NCI-H748 treated with DMSO at 0.1 percent for 48 hours (cell line): ENCODE measurements at regions not wholly inside any gene's neighbourhood (a gene's known extent, or its start where the extent isn't known, plus 50 kb on each side); places are given as distances from the start of the nearest gene placed in this dataset.
"Not testable (repeated sequence)": the region's sequence is repeated elsewhere in the genome, so short reads cannot be mapped to it uniquely, and the experiment has no call there.

Source experiments
- DNase-seq: peaks from one replicate; lab custom pipeline; 2025; lab: John Stamatoyannopoulos, UW

- DNase-seq, result no peak
Observed at GRCh38 chr7:98774884-98775283, 94.9 kb downstream of the TMEM130 start.

DNA sequence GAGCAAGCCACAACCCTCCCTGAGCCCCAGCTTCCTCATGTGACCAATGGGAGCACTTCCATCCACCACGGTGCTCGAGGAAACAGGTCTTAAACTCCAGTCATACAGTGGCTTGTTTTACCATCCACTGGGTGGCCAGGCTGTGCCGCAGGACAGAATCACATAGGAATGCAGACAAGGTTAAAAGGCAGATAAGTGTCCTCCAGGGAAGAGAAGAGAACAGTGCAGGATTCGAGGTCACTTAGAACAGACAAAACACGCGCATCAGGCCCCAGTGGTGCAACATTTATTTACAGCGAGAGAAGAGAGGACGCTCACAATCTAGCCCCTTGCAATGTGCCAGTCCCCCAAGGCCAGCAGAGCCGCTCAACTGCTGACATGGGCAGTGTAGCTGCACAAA lies 92.8 kb downstream of the TMEM130 start:
- DNase-seq, result no peak

GRCh38 chr7:98778421-98778820 lies 91.4 kb downstream of the TMEM130 start:
- DNase-seq, result no peak

GRCh38 chr7:98779800-98780587 lies 89.8 kb downstream of the TMEM130 start:
- DNase-seq, result no peak

DNA sequence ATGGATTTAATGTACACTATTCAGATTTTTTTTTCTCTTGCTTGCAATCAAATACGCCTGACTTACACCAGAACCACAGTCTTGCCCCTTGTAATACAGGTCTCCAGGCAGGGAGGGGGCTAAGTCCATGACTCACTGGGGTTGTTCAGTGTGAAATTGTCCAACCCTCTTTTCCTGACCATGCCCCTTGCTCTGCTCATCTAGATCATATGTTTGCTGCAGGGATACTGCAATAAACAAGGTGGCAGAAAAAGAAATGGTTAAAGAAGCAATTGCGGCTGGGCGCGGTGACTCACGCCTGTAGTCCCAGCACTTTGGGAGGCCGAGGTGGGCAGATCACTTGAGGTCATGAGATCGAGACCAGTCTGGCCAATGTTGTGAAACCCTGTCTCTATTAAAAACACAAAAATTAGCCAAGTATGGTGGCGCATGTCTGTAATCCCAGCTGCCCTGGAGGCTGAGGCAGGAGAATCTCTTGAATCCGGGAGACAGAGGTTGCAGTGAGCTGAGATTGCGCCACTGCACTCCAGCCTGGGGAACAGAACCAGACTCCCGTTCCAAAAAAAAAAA lies 85.5 kb downstream of the TMEM130 start:
- no peak for DNase-seq

DNA sequence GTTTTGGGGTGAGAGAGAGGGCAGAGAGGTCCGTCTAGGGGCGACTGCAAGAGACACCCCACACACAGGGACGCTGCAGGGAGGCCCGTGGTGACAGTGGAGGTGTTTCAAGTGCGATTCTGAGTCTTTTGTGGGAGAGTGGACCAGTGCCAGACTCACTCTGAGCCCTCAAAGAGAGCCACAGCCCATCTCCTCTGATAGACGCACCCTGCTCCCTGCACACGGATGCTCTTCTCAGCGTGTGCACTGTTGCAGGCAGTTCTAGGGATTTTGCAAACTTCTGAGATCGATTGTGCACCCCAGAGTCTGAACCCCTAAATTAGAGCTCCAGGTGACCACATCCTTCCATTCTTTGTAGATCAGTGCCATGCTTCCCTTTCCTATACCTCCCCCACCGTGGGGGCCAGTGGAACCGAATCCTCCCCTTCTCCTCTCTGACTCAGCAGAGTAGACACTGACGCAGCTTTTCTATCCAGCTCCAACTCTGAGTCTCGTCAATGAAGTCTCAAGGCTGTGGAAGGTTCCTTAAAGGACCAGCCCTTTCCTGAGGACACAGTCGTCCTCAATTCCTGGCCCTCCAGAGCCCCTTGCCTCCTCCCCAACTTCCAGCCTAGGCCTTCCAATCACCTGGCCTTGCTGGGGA lies 83.8 kb downstream of the TMEM130 start:
- no peak for DNase-seq

- DNase-seq, result no peak
Observed at GRCh38 chr7:98788966-98789365, 80.8 kb downstream of the TMEM130 start.

GRCh38 chr7:98794453-98794852 lies 75.4 kb downstream of the TMEM130 start:
- not testable (repeated sequence) for DNase-seq

DNA sequence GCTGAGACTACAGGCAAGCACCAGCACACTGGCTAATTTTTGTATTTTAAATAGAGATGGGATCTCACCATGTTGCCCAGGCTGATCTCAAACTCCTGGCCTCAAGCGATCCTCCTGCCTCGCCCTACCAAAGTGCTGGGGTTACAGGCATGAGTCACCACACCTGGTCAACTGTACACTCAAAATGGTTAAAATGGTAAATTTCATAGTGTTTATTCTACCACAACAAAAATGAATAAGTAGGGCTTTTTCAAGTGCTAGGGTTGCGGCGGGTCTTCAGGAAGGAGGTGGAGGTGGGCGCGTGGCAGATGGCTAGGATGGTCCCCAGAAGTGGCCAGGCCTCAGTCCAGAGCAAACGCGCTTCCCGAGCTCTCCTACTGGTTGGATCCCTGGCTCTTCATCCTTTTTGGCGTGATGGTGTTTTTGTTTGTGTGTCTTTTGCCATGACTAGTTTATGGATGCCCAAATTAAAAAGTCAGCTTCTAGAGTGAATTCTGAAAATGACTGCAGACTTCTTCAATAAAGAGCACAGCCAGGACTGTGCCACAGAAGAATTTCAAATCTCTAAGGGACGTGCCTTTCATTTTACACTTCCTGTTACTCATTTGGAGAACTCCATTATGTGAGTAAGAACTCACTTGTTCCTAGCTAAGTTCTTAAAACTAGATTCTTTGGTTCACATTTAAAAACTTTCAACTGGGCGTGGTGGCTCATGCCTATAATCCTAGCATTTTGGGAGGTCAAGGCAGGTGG lies 73.9 kb downstream of the TMEM130 start:
- no peak for DNase-seq
